ENCODE measurements at regions not wholly inside any gene's neighbourhood (a gene's known extent, or its start where the extent isn't known, plus 50 kb on each side); places are given as distances from the start of the nearest gene placed in this dataset.
A peak's percentile ranks its signal among the peaks of the same experiment; 100 is the strongest.

- TF ChIP-seq EGR2 (tag by site-specific recombination; IDR thresholded peaks at IDR 0.05; ENCODE audit: low read depth): peak; percentile 65
- peak; percentile 51 for TF ChIP-seq ZNF335 (tag by site-specific recombination; conservative IDR thresholded peaks at IDR 0.05)
- no peak for TF ChIP-seq KLF8 (tag by site-specific recombination; IDR thresholded peaks at IDR 0.05)
- TF ChIP-seq ZBTB21 (tag by site-specific recombination; IDR thresholded peaks at IDR 0.05): no peak
- no peak for TF ChIP-seq ZSCAN16 (tag by site-specific recombination; IDR thresholded peaks at IDR 0.05)
- no peak for TF ChIP-seq GFI1B (tag by site-specific recombination; IDR thresholded peaks at IDR 0.05)
- TF ChIP-seq ZFHX2 (tag by site-specific recombination; conservative IDR thresholded peaks at IDR 0.05): peak; percentile 70
- TF ChIP-seq ZNF639 (tag by site-specific recombination; IDR thresholded peaks at IDR 0.05): no peak
- no peak for TF ChIP-seq PRDM4 (tag by site-specific recombination; IDR thresholded peaks at IDR 0.05)
- no peak for TF ChIP-seq ZNF658 (tag by site-specific recombination; IDR thresholded peaks at IDR 0.05)
- TF ChIP-seq ZNF561 (tag by site-specific recombination; IDR thresholded peaks at IDR 0.05; ENCODE audit: borderline replicate concordance): no peak
- Histone ChIP-seq H3K9me3 (ENCODE audit: control insufficient read depth, insufficient read depth, low read depth, low read length) (no peaks in the 10 kb centered on the region; the same call in 1 of the 2 replicates), H3K36me3 (ENCODE audit: control insufficient read depth in 2 of 2, insufficient read depth in 1 of 2, low read length in 2 of 2) (no peaks in the 10 kb centered on the region), H3K4me1 (ENCODE audit: control insufficient read depth, insufficient read depth, low read length) (no peaks in the 10 kb centered on the region), H3K4me3 (ENCODE audit: low read depth, low read length) (no peak overlapping the region), H3K27ac (ENCODE audit: extremely low read depth, low read depth, low read length) (no peak overlapping the region)
- POLR2A ChIA-PET: no interaction called here
- CTCF ChIA-PET: interaction anchor here (0.5 kb wide), 1 partner anchor 126 kb away, joined by 3 read pairs; no protein-coding TSS in a partner anchor
Observed at GRCh38 chrX:131944936-131945902, 77.9 kb upstream of the STK26 start.

GRCh38 chrX:131951166-131951565 is 71.9 kb upstream of the STK26 start:
- Histone ChIP-seq H3K4me1 (ENCODE audit: control insufficient read depth, insufficient read depth, low read length) (no peaks in the 10 kb centered on the region), H3K9me3 (ENCODE audit: control insufficient read depth, insufficient read depth, low read depth, low read length) (no peaks in the 10 kb centered on the region; the same call in 1 of the 2 replicates), H3K27ac (ENCODE audit: extremely low read depth, low read depth, low read length) (no peak overlapping the region), H3K4me3 (ENCODE audit: low read depth, low read length) (no peak overlapping the region), H3K36me3 (ENCODE audit: control insufficient read depth in 2 of 2, insufficient read depth in 1 of 2, low read length in 2 of 2) (no peaks in the 10 kb centered on the region)
- ChIA-PET CTCF (no interaction called here), POLR2A (no interaction called here)
- no peak for TF ChIP-seq ZBTB20 (tag by site-specific recombination; IDR thresholded peaks at IDR 0.05)
- TF ChIP-seq ZNF341 (tag by site-specific recombination; IDR thresholded peaks at IDR 0.05; ENCODE audit: low read depth): no peak
- no peak for TF ChIP-seq ZNF433 (tag by site-specific recombination; IDR thresholded peaks at IDR 0.05; ENCODE audit: low read depth)
- TF ChIP-seq KLF16 (tag by site-specific recombination; IDR thresholded peaks at IDR 0.05): no peak
- no peak for TF ChIP-seq ZNF302 (tag by site-specific recombination; IDR thresholded peaks at IDR 0.05; ENCODE audit: low read depth)
- TF ChIP-seq ZNF423 (tag by site-specific recombination; IDR thresholded peaks at IDR 0.05): no peak
- TF ChIP-seq ZNF16 (tag by site-specific recombination; IDR thresholded peaks at IDR 0.05; ENCODE audit: low read depth): no peak
- TF ChIP-seq OSR2 (tag by site-specific recombination; IDR thresholded peaks at IDR 0.05): no peak
- no peak for TF ChIP-seq ZEB2 (tag by site-specific recombination; IDR thresholded peaks at IDR 0.05)
- no peak for TF ChIP-seq ZSCAN18 (tag by site-specific recombination; IDR thresholded peaks at IDR 0.05)
- TF ChIP-seq ZNF792 (tag by site-specific recombination; IDR thresholded peaks at IDR 0.05): no peak
- TF ChIP-seq ZFP3 (tag by site-specific recombination; IDR thresholded peaks at IDR 0.05; ENCODE audit: low read depth): no peak
- no peak for TF ChIP-seq ZBTB1 (tag by site-specific recombination; IDR thresholded peaks at IDR 0.05)
- TF ChIP-seq ZNF146 (tag by site-specific recombination; IDR thresholded peaks at IDR 0.05): no peak
- no peak for TF ChIP-seq ZNF211 (tag by site-specific recombination; IDR thresholded peaks at IDR 0.05; ENCODE audit: low read depth)
- no peak for TF ChIP-seq FEZF1 (tag by site-specific recombination; IDR thresholded peaks at IDR 0.05)
- no peak for TF ChIP-seq WT1 (tag by site-specific recombination; IDR thresholded peaks at IDR 0.05)
- TF ChIP-seq KLF1 (tag by site-specific recombination; IDR thresholded peaks at IDR 0.05): no peak
- no peak for TF ChIP-seq ZBTB8A (tag by site-specific recombination; IDR thresholded peaks at IDR 0.05)
- no peak for TF ChIP-seq ZNF777 (tag by site-specific recombination; IDR thresholded peaks at IDR 0.05; ENCODE audit: borderline replicate concordance)

All from HEK293 (cell line).